ENCODE measurements at regions not wholly inside any gene's neighbourhood (a gene's known extent, or its start where the extent isn't known, plus 50 kb on each side); places are given as distances from the start of the nearest gene placed in this dataset.

- no peak for DNase-seq
Observed at GRCh38 chr20:16220826-16221225, 352.4 kb downstream of the KIF16B start.

GRCh38 chr20:16219182-16219581, 354.1 kb downstream of the KIF16B start:
- no peak for DNase-seq

- no peak for DNase-seq
Observed at GRCh38 chr20:16216914-16217230, 356.4 kb downstream of the KIF16B start.

GRCh38 chr20:16216227-16216913, 356.9 kb downstream of the KIF16B start:
- DNase-seq: no peak

GRCh38 chr20:16215041-16215440, 358.2 kb downstream of the KIF16B start:
- DNase-seq: no peak

GRCh38 chr20:16212790-16213189, 360.5 kb downstream of the KIF16B start:
- DNase-seq: no peak

- no peak for DNase-seq
Observed at GRCh38 chr20:16209951-16210361, 363.3 kb downstream of the KIF16B start.

GRCh38 chr20:16209357-16209756, 363.9 kb downstream of the KIF16B start:
- DNase-seq: no peak

GRCh38 chr20:16208443-16208842, 364.8 kb downstream of the KIF16B start:
- no peak for DNase-seq

GRCh38 chr20:16206817-16207216, 366.4 kb downstream of the KIF16B start:
- no peak for DNase-seq

- no peak for DNase-seq
Observed at GRCh38 chr20:16205507-16205906, 367.7 kb downstream of the KIF16B start.

- no peak for DNase-seq
Observed at GRCh38 chr20:16203096-16203495, 370.2 kb downstream of the KIF16B start.

- no peak for DNase-seq
Observed at GRCh38 chr20:16201191-16201590, 372.1 kb downstream of the KIF16B start.

GRCh38 chr20:16197696-16198095, 375.6 kb downstream of the KIF16B start:
- no peak for DNase-seq

GRCh38 chr20:16195671-16196070, 377.6 kb downstream of the KIF16B start:
- no peak for DNase-seq

- no peak for DNase-seq
Observed at GRCh38 chr20:16194617-16195360, 378.5 kb downstream of the KIF16B start.

- no peak for DNase-seq
Observed at GRCh38 chr20:16191496-16191895, 381.8 kb downstream of the KIF16B start.

GRCh38 chr20:16189371-16189770, 383.9 kb downstream of the KIF16B start:
- no peak for DNase-seq

- DNase-seq: no peak
Observed at GRCh38 chr20:16187956-16188616, 385.2 kb downstream of the KIF16B start.

GRCh38 chr20:16179919-16180318, 393.3 kb downstream of the KIF16B start:
- DNase-seq: no peak

GRCh38 chr20:16179371-16179770, 393.9 kb downstream of the KIF16B start:
- no peak for DNase-seq

GRCh38 chr20:16178546-16179135, 394.6 kb downstream of the KIF16B start:
- no peak for DNase-seq

GRCh38 chr20:16175322-16175961, 397.8 kb downstream of the KIF16B start:
- peak in 1 of 2 donors; percentile 81 for DNase-seq
